SW 1271 (cell line): ENCODE measurements at regions not wholly inside any gene's neighbourhood (a gene's known extent, or its start where the extent isn't known, plus 50 kb on each side); places are given as distances from the start of the nearest gene placed in this dataset.
"Not testable (repeated sequence)": the region's sequence is repeated elsewhere in the genome, so short reads cannot be mapped to it uniquely, and the experiment has no call there.

Experiments used
- DNase-seq, 2 experiments: peaks; one replicate each; lab custom pipeline; 2025; lab: John Stamatoyannopoulos, UW

- DNase-seq = no peak
These were observed 745.8 kb downstream of the TRHDE start for GRCh38 chr12:73017981-73018380.

GRCh38 chr12:73053893-73054292 lies 781.7 kb downstream of the TRHDE start:
- DNase-seq = no peak

GRCh38 chr12:73057428-73057827 lies 785.3 kb downstream of the TRHDE start:
- DNase-seq = no peak

GRCh38 chr12:73065913-73066312 lies 793.7 kb downstream of the TRHDE start:
- DNase-seq = no peak

- no peak for DNase-seq
These were observed 795.4 kb downstream of the TRHDE start for GRCh38 chr12:73067616-73068015.

GRCh38 chr12:73072214-73072613 lies 800.0 kb downstream of the TRHDE start:
- no peak for DNase-seq

- no peak for DNase-seq
These were observed 804.6 kb downstream of the TRHDE start for GRCh38 chr12:73076760-73077159.

- DNase-seq = no peak
These were observed 811.6 kb downstream of the TRHDE start for GRCh38 chr12:73083736-73084135.

GRCh38 chr12:73106296-73106695 lies 834.1 kb downstream of the TRHDE start:
- no peak for DNase-seq

GRCh38 chr12:73106896-73107295 lies 834.7 kb downstream of the TRHDE start:
- DNase-seq = no peak

- DNase-seq = no peak
These were observed 838.6 kb downstream of the TRHDE start for GRCh38 chr12:73110816-73111215.

GRCh38 chr12:73112035-73112816 lies 840.1 kb downstream of the TRHDE start:
- no peak for DNase-seq

- no peak for DNase-seq
These were observed 852.3 kb downstream of the TRHDE start for GRCh38 chr12:73124480-73124879.

- DNase-seq = no peak
These were observed 853.0 kb downstream of the TRHDE start for GRCh38 chr12:73125148-73125547.

GRCh38 chr12:73136386-73136785 lies 864.2 kb downstream of the TRHDE start:
- no peak for DNase-seq

- not testable (repeated sequence) for DNase-seq
These were observed 867.5 kb downstream of the TRHDE start for GRCh38 chr12:73139642-73140041.

GRCh38 chr12:73158341-73158740 lies 886.2 kb downstream of the TRHDE start:
- DNase-seq = no peak

GRCh38 chr12:73159954-73160353 lies 887.8 kb downstream of the TRHDE start:
- no peak for DNase-seq

- no peak for DNase-seq
These were observed 889.8 kb downstream of the TRHDE start for GRCh38 chr12:73161970-73162369.

GRCh38 chr12:73180734-73181133 lies 908.6 kb downstream of the TRHDE start:
- DNase-seq = no peak

- DNase-seq = no peak
These were observed 909.1 kb downstream of the TRHDE start for GRCh38 chr12:73181244-73181643.

- no peak for DNase-seq
These were observed 913.2 kb downstream of the TRHDE start for GRCh38 chr12:73185403-73185802.

- no peak for DNase-seq
These were observed 914.1 kb downstream of the TRHDE start for GRCh38 chr12:73186272-73186671.

GRCh38 chr12:73187765-73188164 lies 915.6 kb downstream of the TRHDE start:
- no peak for DNase-seq
